HUES48 (cell line): ENCODE measurements at regions not wholly inside any gene's neighbourhood (a gene's known extent, or its start where the extent isn't known, plus 50 kb on each side); places are given as distances from the start of the nearest gene placed in this dataset.

Experiments used
- H3K27ac ChIP-seq: one replicate; pipeline ENCODE4 v1.7.0; 2013; ENCODE audit warnings: low read depth, low read length, inconsistent platforms
- H3K27me3 ChIP-seq: 2 replicates; pipeline ENCODE4 v1.6.1; 2013; ENCODE audit warnings: mild to moderate bottlenecking, low read length; ENCODE audit not compliant: control insufficient read depth, insufficient read depth
- H3K36me3 ChIP-seq: 2 replicates; pipeline ENCODE4 v1.6.1; 2013; ENCODE audit warnings: low read length; ENCODE audit not compliant: control insufficient read depth, insufficient read depth
- H3K4me1 ChIP-seq: 2 replicates; pipeline ENCODE4 v1.6.1; 2013; ENCODE audit warnings: mild to moderate bottlenecking, low read length; ENCODE audit not compliant: control insufficient read depth, insufficient read depth
- H3K4me3 ChIP-seq: 2 replicates; pipeline ENCODE4 v1.5.1; 2013; ENCODE audit warnings: mild to moderate bottlenecking, low read depth, low read length
- H3K9ac ChIP-seq: 2 replicates; pipeline ENCODE4 v1.6.1; 2013; ENCODE audit warnings: mild to moderate bottlenecking, low read depth, low read length, moderate library complexity
- H3K9me3 ChIP-seq: 2 replicates; pipeline ENCODE4 v1.6.1; 2013; ENCODE audit warnings: low read length; ENCODE audit not compliant: control insufficient read depth, insufficient read depth

DNA sequence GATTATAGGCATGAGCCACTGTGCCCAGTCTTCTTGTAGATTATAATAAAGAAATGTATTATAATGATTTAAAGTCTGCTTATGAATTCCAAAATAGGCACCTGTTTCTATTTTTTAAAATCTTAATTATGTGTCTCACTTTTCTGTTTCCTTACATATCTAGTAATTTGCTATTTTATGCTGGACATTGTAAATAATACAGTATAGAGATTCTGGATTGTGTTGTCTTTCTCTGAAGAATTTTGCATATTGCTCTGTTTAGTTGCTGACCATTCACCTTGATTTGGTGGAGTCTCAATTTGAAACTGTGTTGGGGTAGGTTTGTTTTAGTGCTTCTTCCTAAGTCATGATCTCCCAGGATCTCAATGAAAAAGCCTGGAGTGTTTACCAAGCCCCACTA, 102.8 kb downstream of the C9orf50 start:
- H3K9me3 ChIP-seq: peaks cover 19% of the 10 kb centered on the region
- H3K27ac ChIP-seq: no peak overlapping the region
- H3K4me1 ChIP-seq: peaks cover 5% of the 10 kb centered on the region
- no peaks in the 10 kb centered on the region for H3K36me3 ChIP-seq
- H3K9ac ChIP-seq: no peak overlapping the region
- no peak overlapping the region for H3K4me3 ChIP-seq
- H3K27me3 ChIP-seq: no peaks in the 10 kb centered on the region

DNA sequence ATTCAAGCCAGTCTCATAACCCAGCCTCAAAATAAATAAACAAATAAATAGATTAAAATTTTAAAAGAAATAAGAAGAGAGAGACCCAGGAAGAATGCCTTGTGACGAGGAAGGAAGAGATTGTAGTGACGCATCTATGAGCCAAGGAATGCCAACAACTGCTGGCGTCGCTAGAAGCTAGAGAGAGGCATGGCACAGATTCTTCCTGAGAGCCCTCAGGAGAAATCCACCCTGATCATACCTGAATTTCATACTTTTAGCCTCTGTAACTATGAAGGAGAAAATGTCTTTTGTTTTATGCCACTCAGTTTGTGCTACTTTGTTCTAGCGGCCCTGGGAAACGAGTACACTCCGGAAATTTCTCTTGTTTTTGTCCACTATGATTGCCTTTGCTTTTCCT, 103.9 kb downstream of the C9orf50 start:
- Histone ChIP-seq H3K36me3 (no peaks in the 10 kb centered on the region), H3K4me1 (peaks cover 5% of the 10 kb centered on the region), H3K27me3 (no peaks in the 10 kb centered on the region), H3K4me3 (no peak overlapping the region), H3K9ac (no peak overlapping the region), H3K27ac (no peak overlapping the region), H3K9me3 (peaks cover 22% of the 10 kb centered on the region)

DNA sequence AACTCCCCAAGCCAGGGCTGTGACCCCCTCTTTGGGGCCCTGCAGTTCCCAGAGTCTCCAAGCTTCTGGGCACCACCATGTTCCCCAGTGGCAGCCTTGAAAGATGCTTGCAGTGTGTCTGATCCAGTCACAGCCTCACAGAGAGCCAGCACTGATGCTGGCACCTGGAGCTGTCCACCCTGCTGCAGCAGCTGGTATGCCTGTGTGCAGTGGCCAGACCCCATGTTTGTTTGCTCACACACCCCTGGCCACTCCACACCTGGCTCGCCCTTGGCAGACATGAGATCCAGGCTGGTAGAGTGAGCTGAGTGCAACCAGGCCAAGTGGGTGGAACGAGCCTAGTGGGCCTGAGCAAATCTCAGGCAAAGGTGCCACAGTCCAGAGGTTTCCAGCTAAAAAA, 106.0 kb downstream of the C9orf50 start:
- Histone ChIP-seq H3K27me3 (no peaks in the 10 kb centered on the region), H3K27ac (no peak overlapping the region), H3K9ac (no peak overlapping the region), H3K36me3 (no peaks in the 10 kb centered on the region), H3K4me1 (no peaks in the 10 kb centered on the region), H3K4me3 (no peak overlapping the region), H3K9me3 (peaks cover 22% of the 10 kb centered on the region)

DNA sequence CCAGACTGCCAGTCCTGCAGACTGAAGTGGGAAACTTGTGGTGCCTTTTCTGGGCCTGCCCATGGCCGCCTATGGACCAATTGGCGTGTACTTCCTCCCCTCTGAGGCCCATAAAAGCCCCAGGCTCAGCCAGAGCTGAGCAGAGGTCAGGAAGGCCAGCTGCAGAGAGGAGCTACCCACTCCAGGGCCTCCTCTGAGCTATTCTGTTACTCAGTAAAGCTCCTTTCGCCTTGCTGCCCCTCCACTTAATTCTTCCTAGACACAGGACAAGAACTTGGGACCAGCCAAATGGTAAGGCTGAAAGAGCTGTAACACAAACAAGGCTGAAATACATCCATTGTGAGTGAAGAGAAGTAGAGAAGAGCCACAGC, 106.4 kb downstream of the C9orf50 start:
- Histone ChIP-seq H3K9ac (no peak overlapping the region), H3K36me3 (no peaks in the 10 kb centered on the region), H3K4me3 (no peak overlapping the region), H3K4me1 (no peaks in the 10 kb centered on the region), H3K9me3 (peaks cover 22% of the 10 kb centered on the region), H3K27me3 (no peaks in the 10 kb centered on the region), H3K27ac (no peak overlapping the region)

DNA sequence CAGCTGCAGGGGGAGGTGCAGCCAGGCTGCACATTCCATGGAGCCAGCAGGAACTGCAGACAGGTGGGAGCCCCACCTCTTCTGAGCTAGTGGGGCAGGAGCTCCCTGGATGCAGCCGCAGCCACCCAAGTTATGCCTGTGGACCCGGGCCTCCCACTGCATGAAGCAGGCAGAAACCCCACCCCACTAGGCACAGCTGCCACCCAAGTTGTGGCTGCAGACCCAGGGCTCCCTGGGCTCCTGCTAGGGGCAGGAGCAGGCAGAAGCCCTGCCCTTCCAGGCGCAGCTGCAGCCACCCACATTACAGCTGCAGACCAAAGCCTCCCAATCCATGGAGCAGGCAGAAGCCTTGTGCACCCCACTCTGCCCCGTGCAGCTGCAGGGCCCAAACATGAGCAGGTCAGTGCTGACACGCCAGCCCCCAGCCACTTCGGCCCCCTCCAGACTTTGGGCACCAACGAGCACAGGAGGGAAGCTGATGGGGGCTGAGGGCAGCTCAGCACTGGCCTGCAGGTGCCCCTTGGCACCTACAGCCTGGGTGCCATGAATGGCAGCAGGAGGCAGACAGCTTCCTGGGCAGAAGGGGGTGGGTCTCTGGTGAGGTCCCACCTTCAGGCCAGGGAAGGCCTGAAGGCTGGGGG, 106.9 kb downstream of the C9orf50 start:
- H3K4me3 ChIP-seq: no peak overlapping the region

DNA sequence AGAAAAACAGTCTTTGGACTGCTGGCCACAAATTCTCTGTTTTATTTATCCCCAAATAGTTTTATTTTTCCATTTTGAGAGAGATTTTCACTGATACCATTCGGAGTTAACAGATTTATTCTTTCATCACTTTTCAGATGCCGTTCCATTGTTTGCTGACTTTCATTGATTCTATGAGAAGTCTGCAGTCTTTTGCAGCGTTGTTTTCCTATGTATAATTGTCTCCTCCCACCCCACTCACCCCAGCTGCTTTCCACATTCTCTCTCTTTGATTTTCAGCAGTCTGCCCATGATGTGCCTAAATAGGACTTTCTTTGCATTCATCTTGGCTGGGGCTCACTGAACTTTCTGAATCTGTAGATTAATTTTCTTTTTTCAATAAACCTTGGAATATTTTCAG, 107.6 kb downstream of the C9orf50 start:
- no peaks in the 10 kb centered on the region for H3K27me3 ChIP-seq
- no peaks in the 10 kb centered on the region for H3K4me1 ChIP-seq
- H3K36me3 ChIP-seq: no peaks in the 10 kb centered on the region
- no peak overlapping the region for H3K4me3 ChIP-seq
- H3K9me3 ChIP-seq: peaks cover 22% of the 10 kb centered on the region
- no peak overlapping the region for H3K9ac ChIP-seq
- no peak overlapping the region for H3K27ac ChIP-seq

More for the DNA sequence above, 106.9 kb downstream of the C9orf50 start:
- H3K9me3 ChIP-seq: peaks cover 22% of the 10 kb centered on the region
- no peaks in the 10 kb centered on the region for H3K4me1 ChIP-seq
- no peaks in the 10 kb centered on the region for H3K36me3 ChIP-seq
- H3K9ac ChIP-seq: no peak overlapping the region
- no peak overlapping the region for H3K27ac ChIP-seq
- H3K27me3 ChIP-seq: no peaks in the 10 kb centered on the region

DNA sequence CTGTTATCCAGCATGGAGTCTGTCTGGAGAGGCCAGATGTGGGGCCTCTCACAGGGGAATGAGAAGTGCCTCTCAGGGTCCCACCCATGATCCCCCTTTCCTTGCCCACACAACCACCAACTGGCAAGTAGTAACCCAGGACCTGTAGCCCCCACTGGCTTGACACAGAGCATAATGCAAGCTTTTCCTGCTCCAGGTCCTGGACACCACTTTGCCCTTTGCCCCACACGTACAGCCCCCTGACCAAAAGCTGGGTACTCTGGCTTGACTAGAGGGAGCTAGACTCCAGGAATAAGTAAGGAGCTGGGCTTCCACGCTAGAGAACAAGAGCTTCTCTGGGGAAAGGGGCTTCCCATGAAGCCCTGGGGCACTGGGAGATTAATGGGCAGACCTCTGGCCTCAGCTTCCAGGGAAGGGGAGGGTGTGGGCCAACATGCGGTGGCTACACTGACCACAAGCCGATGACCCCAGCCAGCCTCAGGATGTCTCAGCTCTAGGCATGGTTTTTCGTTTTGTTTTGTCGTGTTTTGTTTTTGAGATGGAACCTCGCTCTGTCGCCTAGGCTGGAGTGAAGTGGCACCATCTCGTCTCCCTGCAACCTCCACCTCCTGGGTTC, 109.5 kb downstream of the C9orf50 start:
- H3K27ac ChIP-seq: no peak overlapping the region
- no peak overlapping the region for H3K4me3 ChIP-seq
- H3K4me1 ChIP-seq: peaks cover 4% of the 10 kb centered on the region; the same call in 1 of the 2 replicates
- no peak overlapping the region for H3K9ac ChIP-seq
- H3K9me3 ChIP-seq: peaks cover 22% of the 10 kb centered on the region
- no peaks in the 10 kb centered on the region for H3K36me3 ChIP-seq
- no peaks in the 10 kb centered on the region for H3K27me3 ChIP-seq

DNA sequence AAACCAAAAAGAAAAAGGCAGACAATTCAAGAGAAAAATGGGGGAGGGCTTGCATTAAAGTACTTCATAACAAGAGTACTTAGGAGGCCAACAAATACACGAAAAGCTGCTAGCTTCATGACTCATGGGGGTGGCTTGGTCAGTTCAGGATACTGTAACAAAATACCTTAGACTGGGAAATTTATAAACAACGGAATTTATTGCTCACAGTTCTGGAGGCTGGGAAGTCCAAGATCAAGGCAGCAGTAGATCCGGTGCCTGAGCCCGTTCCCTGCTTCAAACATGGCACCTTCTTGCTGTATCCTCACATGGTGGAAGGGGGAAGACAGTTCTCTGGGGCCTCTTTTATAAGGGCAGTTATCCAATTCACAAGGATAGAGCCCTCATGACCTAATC, 111.4 kb downstream of the C9orf50 start:
- no peaks in the 10 kb centered on the region for H3K27me3 ChIP-seq
- peaks cover 17% of the 10 kb centered on the region for H3K9me3 ChIP-seq
- peaks cover 4% of the 10 kb centered on the region; the same call in 1 of the 2 replicates for H3K4me1 ChIP-seq
- no peak overlapping the region for H3K4me3 ChIP-seq
- H3K9ac ChIP-seq: no peak overlapping the region
- H3K27ac ChIP-seq: no peak overlapping the region
- H3K36me3 ChIP-seq: no peaks in the 10 kb centered on the region

DNA sequence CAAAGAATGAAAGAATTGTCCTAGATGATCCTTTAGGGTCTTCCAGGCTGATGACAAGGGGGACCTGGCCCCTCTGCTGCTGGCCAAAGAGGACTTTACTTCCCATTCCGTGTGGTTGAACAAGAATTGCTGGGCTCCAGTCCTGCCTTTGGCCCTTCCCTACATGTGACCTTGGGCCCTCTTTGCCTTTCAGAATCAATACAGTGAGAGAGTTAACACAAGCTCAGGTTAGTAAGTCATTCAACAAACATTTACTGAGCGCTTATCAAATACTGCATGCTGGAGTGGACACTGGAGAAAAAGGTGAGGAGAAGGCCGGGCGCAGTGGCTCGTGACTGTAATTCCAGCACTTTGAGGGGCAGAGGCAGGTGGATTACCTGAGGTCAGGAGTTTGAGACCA, 113.1 kb downstream of the C9orf50 start:
- Histone ChIP-seq H3K27ac (no peak overlapping the region), H3K9ac (no peak overlapping the region), H3K4me3 (no peak overlapping the region), H3K4me1 (peaks cover 4% of the 10 kb centered on the region; the same call in 1 of the 2 replicates), H3K27me3 (no peaks in the 10 kb centered on the region), H3K9me3 (peaks cover 2% of the 10 kb centered on the region; the same call in 1 of the 2 replicates), H3K36me3 (no peaks in the 10 kb centered on the region)

DNA sequence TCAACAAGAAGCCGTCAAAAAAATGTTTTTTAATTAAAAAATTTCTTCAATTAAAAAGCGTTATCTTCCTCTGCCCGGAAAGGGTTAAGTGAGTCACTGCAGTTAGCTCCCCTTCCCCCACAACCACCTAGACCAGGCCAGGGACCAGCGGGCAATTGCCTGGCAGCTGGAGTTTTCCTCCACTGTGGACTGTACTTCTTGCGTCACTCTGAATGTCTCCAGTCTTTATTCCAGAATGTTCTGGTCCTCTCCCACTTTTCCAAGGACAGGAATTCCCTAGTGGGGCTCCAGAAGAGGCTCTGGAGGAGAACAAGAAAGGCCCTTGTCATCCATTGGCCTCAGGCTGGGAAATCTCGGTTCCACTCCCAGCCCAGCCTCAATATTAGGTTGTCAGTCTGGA, 114.0 kb downstream of the C9orf50 start:
- no peak overlapping the region for H3K4me3 ChIP-seq
- H3K9ac ChIP-seq: no peak overlapping the region
- no peaks in the 10 kb centered on the region for H3K9me3 ChIP-seq
- H3K27me3 ChIP-seq: no peaks in the 10 kb centered on the region
- H3K4me1 ChIP-seq: peaks cover 4% of the 10 kb centered on the region; the same call in 1 of the 2 replicates
- no peak overlapping the region for H3K27ac ChIP-seq
- H3K36me3 ChIP-seq: no peaks in the 10 kb centered on the region

DNA sequence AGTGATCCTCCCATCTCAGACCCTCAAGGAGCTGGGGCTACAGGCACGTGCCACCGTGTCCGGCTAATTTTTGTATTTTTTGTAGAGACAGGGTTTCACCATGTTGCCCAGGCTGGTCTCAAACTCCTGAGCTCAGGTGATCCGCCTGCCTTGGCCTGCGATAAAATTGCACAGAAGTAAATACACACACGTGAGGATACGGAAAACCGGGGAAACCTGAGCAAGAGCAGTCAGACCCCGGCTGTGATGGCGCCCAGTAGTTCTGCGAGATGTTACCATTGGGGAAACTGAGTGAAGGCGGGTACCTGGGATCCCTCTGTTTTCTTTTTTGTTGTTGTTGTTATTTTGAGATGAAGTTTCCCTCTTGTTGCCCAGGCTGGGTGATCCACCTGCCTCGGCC, 114.9 kb downstream of the C9orf50 start:
- Histone ChIP-seq H3K36me3 (no peaks in the 10 kb centered on the region), H3K4me3 (no peak overlapping the region), H3K27ac (no peak overlapping the region), H3K9ac (no peak overlapping the region), H3K27me3 (no peaks in the 10 kb centered on the region; the same call in 1 of the 2 replicates), H3K4me1 (peaks cover 4% of the 10 kb centered on the region; the same call in 1 of the 2 replicates), H3K9me3 (no peaks in the 10 kb centered on the region)
